H54 (cell line): ENCODE measurements at regions not wholly inside any gene's neighbourhood (a gene's known extent, or its start where the extent isn't known, plus 50 kb on each side); places are given as distances from the start of the nearest gene placed in this dataset.

ENCODE experiments used
- DNase-seq: peaks from one replicate; pipeline ENCODE4 v3.0.0; 2011; ENCODE audit warnings: low spot score, mixed read lengths; ENCODE audit not compliant: insufficient read length
- FAIRE-seq: peaks from 3 replicates; lab custom pipeline; 2011; peaks lifted over from hg19 to GRCh38; lab: Jason Lieb, UNC
- POLR2A ChIP-seq: IDR thresholded peaks from 2 replicates; pipeline ENCODE4 v1.6.1; 2011; ENCODE audit warnings: low read depth, mild to moderate bottlenecking, low read length

- DNase-seq, result no peak
- no peak for FAIRE-seq
- no peak for TF ChIP-seq POLR2A
Measured at GRCh38 chr3:65096110-65096745, 408.4 kb upstream of the ADAMTS9 start.

GRCh38 chr3:65094723-65095122 lies 406.9 kb upstream of the ADAMTS9 start:
- FAIRE-seq (no peak), DNase-seq (no peak)
- TF ChIP-seq POLR2A, result no peak

- DNase-seq (no peak), FAIRE-seq (no peak)
- TF ChIP-seq POLR2A, result no peak
Measured at GRCh38 chr3:65093641-65094040, 405.8 kb upstream of the ADAMTS9 start.

- TF ChIP-seq POLR2A, result no peak
- no peak for DNase-seq
- no peak for FAIRE-seq
Measured at GRCh38 chr3:65091565-65091964, 403.8 kb upstream of the ADAMTS9 start.

GRCh38 chr3:65083240-65083639 lies 395.4 kb upstream of the ADAMTS9 start:
- TF ChIP-seq POLR2A, result no peak
- no peak for DNase-seq

GRCh38 chr3:65081536-65081935 lies 393.7 kb upstream of the ADAMTS9 start:
- no peak for TF ChIP-seq POLR2A
- FAIRE-seq (no peak), DNase-seq (no peak)

More at GRCh38 chr3:65083240-65083639, 395.4 kb upstream of the ADAMTS9 start:
- no peak for FAIRE-seq

- DNase-seq, result no peak
- no peak for FAIRE-seq
- no peak for TF ChIP-seq POLR2A
Measured at GRCh38 chr3:65080432-65080831, 392.6 kb upstream of the ADAMTS9 start.

GRCh38 chr3:65079560-65079959 lies 391.8 kb upstream of the ADAMTS9 start:
- no peak for TF ChIP-seq POLR2A
- no peak for DNase-seq
- no peak for FAIRE-seq

- FAIRE-seq (no peak), DNase-seq (no peak)
- TF ChIP-seq POLR2A, result no peak
Measured at GRCh38 chr3:65078748-65079147, 390.9 kb upstream of the ADAMTS9 start.

GRCh38 chr3:65077124-65077523 lies 389.3 kb upstream of the ADAMTS9 start:
- FAIRE-seq (no peak), DNase-seq (no peak)
- TF ChIP-seq POLR2A, result no peak

- DNase-seq (no peak), FAIRE-seq (no peak)
- no peak for TF ChIP-seq POLR2A
Measured at GRCh38 chr3:65070968-65071367, 383.2 kb upstream of the ADAMTS9 start.

- DNase-seq, result no peak
- TF ChIP-seq POLR2A, result no peak
- no peak for FAIRE-seq
Measured at GRCh38 chr3:65060904-65061303, 373.1 kb upstream of the ADAMTS9 start.

GRCh38 chr3:65052101-65052500 lies 364.3 kb upstream of the ADAMTS9 start:
- no peak for TF ChIP-seq POLR2A
- FAIRE-seq (no peak), DNase-seq (no peak)

- FAIRE-seq, result no peak
- no peak for TF ChIP-seq POLR2A
Measured at GRCh38 chr3:65048151-65048550, 360.4 kb upstream of the ADAMTS9 start.

GRCh38 chr3:65045138-65045537 lies 357.3 kb upstream of the ADAMTS9 start:
- FAIRE-seq (no peak), DNase-seq (no peak)
- no peak for TF ChIP-seq POLR2A

More at GRCh38 chr3:65048151-65048550, 360.4 kb upstream of the ADAMTS9 start:
- no peak for DNase-seq
